ENCODE measurements at regions not wholly inside any gene's neighbourhood (a gene's known extent, or its start where the extent isn't known, plus 50 kb on each side); places are given as distances from the start of the nearest gene placed in this dataset.
"Not testable (repeated sequence)": the region's sequence is repeated elsewhere in the genome, so short reads cannot be mapped to it uniquely, and the experiment has no call there.

DNA sequence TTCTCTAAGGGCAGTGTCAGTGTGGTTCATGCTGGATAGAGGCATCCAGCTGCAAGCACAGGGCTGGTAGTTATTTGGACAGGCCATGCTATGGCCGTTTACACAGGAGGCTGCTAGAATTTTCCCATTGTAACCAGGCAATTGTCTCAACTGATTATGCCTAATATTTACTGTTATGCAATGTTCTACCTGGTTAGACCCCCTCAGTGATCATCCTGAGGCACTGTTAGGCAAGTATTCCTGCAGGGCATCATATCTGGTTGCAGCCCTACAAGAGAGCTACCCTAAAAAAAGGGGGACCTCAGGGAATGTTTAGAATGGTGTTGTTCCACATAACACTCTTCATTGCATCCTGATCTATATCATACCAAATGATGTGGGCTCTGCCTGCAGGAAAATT lies 1124.6 kb downstream of the JRKL start:
- in situ Hi-C loops (cut with MboI; ENCODE audit: low pct_unique_long_range_greater_than_20kb, low sequenced_read_pairs) = no loop called here

DNA sequence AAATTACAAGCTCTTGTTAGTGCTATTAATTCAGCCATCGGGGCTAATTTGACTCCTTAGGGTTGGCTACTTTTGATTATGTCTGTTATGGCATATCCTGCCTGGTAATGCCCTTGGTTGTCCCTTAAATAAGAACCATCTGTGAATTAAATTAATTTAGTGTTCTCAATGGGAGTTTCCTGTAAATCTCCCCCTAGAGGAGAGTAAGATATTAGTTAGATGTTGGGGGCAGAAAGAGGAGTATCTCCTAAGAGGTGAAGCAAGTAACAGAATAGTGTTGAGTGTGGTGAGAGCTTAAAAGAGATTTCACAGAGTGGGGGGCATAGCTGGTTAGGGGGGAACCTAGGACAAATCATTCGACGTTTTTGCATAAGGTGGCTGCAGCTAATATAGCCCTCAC lies 1126.9 kb downstream of the JRKL start:
- in situ Hi-C loops (cut with MboI; ENCODE audit: low pct_unique_long_range_greater_than_20kb, low sequenced_read_pairs) = no loop called here
- no peak for DNase-seq

More for the DNA sequence above, 1124.6 kb downstream of the JRKL start:
- DNase-seq = no peak

DNA sequence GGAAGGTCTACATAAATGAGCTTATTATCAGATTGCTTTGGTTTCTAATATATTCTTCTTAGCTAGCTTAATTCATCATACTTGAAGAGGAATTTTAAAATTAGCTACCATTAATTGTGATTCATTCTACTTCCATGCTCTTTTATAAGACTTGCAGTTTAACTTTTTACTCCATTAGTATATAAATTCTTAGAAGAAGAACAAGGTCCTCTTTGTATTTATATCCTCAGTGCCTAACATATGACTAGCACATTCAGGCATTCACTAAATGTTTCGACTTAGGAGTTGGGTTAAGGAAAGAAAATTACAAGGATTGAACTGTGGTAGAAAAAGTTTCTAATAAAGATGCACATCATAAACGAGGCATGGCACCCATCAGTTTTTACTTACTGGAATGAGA lies 1135.5 kb downstream of the JRKL start:
- no peak for DNase-seq
- in situ Hi-C loops (cut with MboI; ENCODE audit: low pct_unique_long_range_greater_than_20kb, low sequenced_read_pairs) = no loop called here

DNA sequence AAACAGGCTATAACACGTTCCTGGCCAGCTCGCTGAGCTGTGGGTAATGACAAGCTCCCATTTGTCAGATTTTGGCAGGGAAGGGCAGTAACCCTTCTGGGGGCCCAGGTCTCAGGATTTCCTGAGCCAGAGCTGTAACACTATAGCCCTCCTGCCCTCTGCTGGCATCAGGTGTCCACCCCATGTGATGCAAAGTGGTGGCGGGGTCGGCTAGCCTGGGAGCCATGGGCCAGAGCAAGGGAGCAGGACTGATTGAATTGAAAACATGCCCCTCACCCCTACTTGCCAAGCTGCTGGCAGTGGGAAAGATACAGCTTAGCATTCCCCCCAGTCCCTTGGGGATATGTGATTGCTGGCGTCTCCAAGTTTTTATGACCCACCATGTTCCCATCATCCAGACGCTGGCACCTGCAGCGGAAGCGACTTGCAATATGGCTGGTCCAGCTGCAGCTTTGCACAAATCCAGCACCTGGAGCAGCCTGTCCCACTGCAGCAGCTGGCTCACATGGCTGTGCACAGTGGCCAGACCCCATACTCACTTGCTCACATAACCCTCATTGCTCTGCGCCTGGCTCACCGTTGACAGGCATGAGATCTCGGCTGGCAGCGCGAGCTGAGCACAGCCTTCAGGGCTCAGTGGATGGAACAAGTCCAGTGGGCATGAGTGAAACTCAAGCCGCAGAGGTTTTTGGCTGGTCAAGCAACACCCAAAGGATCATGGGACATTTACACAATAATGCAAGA lies 1147.8 kb downstream of the JRKL start:
- DNase-seq = no peak
- in situ Hi-C loops (cut with MboI; ENCODE audit: low pct_unique_long_range_greater_than_20kb, low sequenced_read_pairs) = no loop called here

DNA sequence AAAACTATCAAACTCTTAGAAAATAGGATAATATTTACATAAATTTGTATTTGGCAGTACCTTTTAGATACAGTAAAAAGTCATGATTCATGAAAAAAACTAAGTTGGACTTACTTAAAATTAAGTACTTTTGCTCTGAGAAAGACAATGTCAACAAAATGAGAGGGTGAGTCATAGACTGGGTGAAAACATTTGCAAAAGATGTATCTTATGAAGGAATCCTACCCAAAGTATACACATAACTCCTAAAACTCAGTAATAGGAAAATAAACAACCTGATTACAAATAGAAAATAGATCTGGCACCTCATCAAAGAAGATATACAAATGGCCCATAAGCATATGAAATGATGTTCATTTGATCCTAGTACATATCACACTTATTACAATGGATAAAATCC lies 1154.6 kb downstream of the JRKL start:
- in situ Hi-C loops (cut with MboI; ENCODE audit: low pct_unique_long_range_greater_than_20kb, low sequenced_read_pairs) = no loop called here
- DNase-seq = no peak

DNA sequence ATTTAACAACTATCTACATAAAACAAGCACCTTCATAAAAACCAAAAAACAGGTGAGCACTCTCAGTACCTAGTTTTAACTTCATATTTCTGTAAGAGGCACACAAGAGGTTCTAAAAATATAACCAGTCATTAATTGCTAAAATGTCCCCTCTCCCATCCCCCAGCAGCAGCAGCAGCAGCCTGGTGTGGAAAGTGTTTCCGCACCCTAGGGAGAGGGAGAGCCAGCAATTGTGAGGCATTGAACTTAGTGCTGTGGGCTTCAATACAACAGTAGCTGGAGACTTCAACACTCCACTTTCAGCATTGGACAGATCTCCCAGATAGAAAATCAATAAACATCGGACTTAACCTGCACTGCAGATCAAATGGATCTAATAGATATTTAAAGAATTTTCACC lies 1158.5 kb downstream of the JRKL start:
- no peak for DNase-seq
- in situ Hi-C loops (cut with MboI; ENCODE audit: low pct_unique_long_range_greater_than_20kb, low sequenced_read_pairs) = no loop called here

DNA sequence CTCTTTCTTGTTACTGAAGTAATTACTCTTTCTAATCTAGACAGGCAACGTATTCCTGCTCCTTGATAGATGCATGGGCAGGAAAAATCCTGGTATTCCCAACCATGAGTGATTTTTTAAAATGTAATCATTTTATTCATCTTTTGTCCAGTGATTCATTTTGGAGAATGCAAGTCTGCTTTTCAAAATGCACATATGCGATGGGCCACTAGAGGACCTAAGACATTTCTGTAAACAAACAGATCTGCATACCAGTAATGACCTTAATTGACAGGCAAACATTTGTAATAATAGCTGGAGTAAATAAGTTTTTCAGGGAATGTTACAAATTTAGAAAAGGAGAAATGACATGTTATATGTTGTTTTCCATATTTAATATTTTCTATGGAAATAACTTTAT lies 1167.6 kb downstream of the JRKL start:
- in situ Hi-C loops (cut with MboI; ENCODE audit: low pct_unique_long_range_greater_than_20kb, low sequenced_read_pairs) = no loop called here

DNA sequence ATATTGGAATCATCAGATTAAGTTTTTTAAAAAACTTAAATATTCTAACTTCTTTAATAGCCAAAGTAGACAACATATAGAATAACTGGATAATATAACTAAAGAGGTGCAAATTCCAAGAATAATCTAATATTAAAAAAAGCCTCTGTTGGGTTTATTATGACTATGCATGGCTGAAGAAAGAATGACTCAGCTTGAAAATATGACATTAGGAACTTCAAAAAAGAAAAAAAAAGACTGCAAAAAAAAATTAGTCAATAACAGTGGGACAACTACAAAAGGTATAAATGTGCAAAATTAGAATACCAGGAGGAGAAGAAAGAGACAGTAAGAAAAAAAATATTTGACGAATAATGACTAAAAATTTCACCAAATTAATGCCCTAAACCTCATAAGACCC lies 1178.0 kb downstream of the JRKL start:
- in situ Hi-C loops (cut with MboI; ENCODE audit: low pct_unique_long_range_greater_than_20kb, low sequenced_read_pairs) = no loop called here
- no peak for DNase-seq

More for the DNA sequence above, 1167.6 kb downstream of the JRKL start:
- DNase-seq = no peak

DNA sequence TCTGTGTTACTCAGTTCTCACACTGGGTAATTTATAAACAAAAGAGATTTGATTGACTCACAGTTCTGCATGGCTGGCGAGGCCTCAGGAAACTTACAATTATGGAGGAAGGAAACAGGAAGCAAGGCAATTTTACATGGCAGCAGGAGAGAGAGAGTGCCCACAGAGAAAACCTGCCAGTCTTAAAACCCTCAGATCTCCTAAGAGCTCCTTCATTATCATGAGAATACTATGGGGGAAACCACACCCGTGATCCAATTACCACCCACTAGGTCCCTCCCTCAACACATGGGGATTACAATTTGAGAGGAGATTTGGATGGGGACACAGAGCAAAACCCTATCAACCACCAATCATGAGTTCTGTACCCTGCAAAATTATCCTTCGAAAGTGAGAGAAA lies 1180.8 kb downstream of the JRKL start:
- in situ Hi-C loops (cut with MboI; ENCODE audit: low pct_unique_long_range_greater_than_20kb, low sequenced_read_pairs) = no loop called here

DNA sequence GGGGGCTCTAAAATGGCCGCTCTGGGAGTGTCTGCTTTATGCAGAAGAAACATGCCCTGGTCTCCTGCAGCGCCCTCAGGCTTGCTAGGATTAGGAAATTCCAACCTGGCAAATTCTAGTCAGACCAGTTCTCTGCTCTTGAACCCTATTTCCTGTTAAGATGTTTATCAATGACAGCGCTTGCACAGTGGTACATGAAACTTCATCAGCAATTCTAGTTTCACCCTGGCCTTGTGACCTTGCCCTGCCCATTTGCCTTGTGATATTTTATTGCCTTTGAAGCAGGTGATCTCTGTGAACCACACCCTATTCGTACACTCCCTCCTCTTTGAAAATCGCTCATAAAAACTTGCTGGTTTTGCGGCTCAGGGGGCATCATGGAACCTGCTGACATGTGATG lies 1184.0 kb downstream of the JRKL start:
- in situ Hi-C loops (cut with MboI; ENCODE audit: low pct_unique_long_range_greater_than_20kb, low sequenced_read_pairs); DNase-seq: not testable (repeated sequence)

More for the DNA sequence above, 1180.8 kb downstream of the JRKL start:
- DNase-seq = peak; percentile 14

DNA sequence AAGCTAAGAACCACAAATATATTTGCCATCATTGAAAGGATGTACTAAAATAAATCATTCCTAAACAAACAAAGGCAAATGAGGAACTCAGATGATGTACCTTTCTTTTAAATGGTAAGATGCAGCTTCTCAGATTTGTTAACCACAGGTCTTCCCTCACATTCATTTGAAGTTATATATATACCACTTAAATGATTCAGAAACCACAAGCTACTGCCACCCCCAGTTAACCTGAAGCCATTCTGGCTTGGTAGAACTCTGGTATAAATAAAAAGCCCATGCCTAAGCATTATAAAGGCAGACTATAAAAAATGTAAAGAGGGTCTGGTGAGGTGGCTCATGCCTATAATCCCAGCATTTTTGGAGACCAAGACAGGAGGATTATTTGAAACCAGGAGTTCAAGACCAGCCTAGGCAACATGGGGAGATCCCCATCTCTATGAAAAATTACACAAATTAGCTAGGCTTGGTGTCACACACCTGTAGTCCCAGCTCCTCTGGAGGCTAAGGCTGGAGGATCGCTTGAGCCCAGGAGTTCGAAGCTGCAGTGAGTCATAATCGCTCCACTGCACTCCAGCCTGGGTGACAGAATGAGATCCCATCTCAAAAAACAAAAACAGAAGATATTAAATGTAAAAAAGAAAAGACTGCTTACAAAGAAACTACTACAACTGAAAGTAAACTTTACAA lies 1185.3 kb downstream of the JRKL start:
- in situ Hi-C loops (cut with MboI; ENCODE audit: low pct_unique_long_range_greater_than_20kb, low sequenced_read_pairs) = no loop called here
- no peak for DNase-seq

DNA sequence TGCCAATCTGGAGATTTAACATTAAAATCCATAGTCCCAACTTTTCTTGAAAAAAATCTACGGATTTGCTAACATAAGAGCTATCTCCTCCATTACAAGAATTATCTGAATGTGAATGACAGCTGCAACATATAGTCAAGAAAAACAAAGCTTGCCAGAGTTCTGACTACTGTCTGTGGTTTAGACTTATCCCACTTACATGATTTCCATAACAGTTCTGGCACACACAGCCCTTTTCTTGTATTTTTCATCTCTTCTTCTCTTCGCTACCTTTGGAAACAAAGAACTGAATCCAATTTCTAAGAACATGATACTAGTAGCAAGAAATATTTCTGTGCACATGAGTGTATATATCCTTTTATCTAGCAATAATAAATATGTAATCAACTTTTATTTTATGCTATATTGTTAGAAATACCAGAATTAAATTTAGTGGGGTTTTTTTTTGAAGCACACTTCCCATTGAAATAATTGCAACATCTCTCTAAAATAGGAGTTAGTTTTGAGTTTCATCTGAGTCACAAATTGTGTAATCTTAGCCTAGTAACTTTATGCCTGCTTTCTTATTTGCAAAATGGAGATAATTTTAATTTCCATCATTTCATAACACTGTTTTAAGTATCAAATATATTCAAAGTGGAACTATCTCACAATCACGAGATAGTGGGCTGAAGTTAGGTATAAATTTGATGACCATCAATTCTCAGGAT lies 1217.6 kb downstream of the JRKL start:
- no peak for DNase-seq
- in situ Hi-C loops (cut with MboI; ENCODE audit: low pct_unique_long_range_greater_than_20kb, low sequenced_read_pairs) = no loop called here

DNA sequence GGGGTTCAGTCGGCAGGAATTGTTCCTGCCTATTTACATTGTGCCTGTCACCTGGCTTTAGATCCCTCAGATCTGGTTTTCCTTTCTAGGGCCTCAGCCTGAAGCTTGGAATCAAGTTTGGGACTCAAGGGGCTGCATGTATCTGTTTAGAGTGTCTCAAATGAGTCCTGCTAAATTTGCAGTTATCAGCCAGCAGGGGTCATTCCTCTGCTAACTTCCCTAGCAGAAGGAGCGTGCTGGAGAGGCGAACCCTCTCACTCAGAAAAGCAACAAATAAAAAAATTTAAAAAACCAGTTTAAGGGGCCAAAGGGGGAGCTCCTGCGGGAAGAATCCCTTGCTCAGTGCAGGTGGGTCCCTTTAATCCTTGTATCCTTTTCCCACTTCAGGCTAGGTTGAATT lies 1220.2 kb downstream of the JRKL start:
- DNase-seq = peak; percentile 8
- in situ Hi-C loops (cut with MboI; ENCODE audit: low pct_unique_long_range_greater_than_20kb, low sequenced_read_pairs) = no loop called here

DNA sequence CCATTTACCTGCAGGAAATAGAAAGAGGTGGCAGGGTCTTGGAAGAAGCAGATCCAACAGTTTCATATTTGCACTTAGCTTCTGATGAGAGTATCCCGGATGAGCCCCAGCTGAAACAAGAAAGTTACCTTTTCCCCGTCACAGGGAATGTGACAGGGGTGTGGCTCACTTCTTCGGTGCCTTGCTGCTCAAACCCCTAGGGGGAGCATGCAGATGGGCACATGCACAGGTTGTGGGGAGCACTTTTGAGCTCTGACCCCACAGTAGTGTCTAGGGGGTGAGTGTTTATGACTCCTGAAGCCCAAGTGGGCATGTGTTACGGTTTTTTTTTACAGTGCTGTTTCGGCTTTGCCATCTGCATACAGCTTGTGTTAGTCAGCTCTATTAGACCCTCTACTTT lies 1221.0 kb downstream of the JRKL start:
- in situ Hi-C loops (cut with MboI; ENCODE audit: low pct_unique_long_range_greater_than_20kb, low sequenced_read_pairs) = no loop called here
- no peak for DNase-seq

DNA sequence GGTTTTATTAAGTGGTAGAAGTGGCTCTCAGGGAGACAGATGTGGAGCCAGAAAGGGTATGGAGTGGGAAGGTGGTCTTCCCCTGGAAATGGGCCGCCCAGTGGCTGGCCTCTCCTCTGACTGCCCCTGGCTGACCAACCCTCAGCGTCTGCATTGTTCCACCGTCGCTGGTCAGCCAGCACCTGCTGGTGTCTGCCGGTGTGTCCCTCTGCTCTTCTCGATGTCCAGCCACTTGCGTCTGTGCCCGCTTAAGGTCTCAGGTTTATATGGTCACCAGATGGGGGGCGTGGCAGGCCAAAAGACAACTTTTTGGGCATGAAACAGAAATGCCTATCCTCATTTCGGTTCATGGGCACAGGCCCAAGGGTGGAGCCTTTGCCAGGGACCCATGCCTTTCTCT lies 1221.5 kb downstream of the JRKL start:
- in situ Hi-C loops (cut with MboI; ENCODE audit: low pct_unique_long_range_greater_than_20kb, low sequenced_read_pairs) = no loop called here
- DNase-seq = no peak

DNA sequence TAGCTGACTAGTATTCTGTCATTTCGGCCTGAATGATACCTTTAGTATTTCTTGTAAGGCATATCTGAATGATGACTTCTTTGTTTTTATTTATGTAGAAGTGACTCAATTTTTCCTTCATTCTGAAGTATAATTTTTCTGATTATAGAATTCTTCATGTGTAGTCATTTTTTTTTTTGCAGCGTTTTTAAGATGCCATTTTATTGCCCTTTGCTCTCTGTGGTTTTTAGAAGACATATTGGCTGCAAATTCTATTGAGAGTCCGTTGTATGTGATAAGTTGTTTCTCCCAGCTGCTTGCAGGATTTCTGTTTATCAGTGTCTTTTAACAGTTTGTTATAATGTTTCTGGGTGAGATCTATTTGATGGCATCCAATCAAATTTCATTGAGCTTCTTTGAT lies 1224.8 kb downstream of the JRKL start:
- no peak for DNase-seq
- in situ Hi-C loops (cut with MboI; ENCODE audit: low pct_unique_long_range_greater_than_20kb, low sequenced_read_pairs) = no loop called here

DNA sequence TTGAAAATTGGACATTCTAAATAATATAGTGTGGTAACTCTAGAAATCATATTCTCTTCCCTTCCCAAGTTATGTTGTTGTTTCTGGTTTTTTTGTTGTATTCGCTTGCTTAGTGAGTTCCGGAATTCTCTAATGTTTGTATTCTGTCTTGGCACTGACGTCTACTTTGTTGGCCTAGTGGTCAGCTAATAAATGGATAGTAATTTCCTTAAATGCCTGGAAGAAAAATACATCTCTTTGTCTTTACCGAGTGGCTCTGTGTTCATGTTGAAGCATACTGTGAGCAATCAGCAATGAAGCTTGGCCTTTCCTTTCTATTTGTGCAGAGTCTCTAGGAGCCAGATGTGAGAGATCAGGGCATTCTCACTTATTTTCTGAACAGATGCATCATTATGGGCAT lies 1225.7 kb downstream of the JRKL start:
- in situ Hi-C loops (cut with MboI; ENCODE audit: low pct_unique_long_range_greater_than_20kb, low sequenced_read_pairs) = no loop called here
- no peak for DNase-seq

DNA sequence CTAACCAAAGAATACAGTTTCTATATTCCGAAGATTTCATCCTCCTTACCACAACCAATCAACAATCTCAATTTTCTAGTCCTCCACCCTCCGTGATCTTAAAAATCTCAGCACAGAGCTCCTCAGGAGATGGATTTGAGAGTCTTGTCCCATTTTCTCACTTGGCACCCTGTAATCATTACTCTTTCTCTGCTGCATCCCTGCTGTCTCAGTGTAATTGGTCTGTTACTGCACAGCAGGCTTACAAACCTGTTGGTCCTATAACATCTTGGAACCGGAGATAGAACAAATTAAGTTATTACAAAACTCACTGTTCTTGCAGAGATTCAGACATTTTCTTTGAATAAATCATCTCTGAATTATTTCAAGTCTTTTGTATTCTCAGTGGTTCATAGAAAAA lies 1227.2 kb downstream of the JRKL start:
- DNase-seq = no peak
- in situ Hi-C loops (cut with MboI; ENCODE audit: low pct_unique_long_range_greater_than_20kb, low sequenced_read_pairs) = no loop called here

DNA sequence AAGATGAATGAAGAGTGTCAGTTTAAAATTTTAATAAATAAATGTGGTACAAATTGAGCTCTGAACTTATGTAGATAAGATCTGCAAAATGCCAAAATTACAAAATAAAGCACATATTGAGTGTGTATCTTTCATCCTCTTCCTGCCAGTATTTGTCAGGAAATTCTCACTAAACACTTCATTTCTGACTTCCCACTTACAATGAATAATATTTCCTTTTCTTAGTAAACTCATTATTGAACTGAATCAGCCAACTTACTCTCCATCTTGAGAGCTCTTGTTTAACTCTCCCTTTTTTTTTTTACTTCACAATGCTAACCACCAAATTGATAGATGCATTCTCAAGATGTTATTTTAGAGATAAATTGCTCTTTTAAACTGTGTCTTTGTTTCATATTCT lies 1230.2 kb downstream of the JRKL start:
- in situ Hi-C loops (cut with MboI; ENCODE audit: low pct_unique_long_range_greater_than_20kb, low sequenced_read_pairs) = no loop called here
- DNase-seq = no peak

DNA sequence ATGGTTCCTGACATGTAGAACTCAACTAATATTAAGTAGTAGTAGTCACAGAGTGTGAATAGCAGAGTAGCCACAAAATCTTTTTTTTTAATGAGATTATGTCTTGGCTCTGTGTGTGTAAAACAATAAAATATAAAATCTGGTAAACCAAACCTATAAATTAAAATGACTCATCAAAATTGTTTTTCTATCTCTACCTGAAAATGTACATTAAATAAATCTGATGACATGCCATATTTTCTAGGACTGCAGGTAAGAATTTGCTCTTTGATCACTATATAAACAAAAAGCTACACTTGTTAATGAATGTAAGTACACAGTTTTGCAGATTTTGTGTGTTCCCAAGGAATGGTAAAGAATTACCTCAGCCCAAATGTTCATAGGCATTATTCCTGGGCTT lies 1231.5 kb downstream of the JRKL start:
- in situ Hi-C loops (cut with MboI; ENCODE audit: low pct_unique_long_range_greater_than_20kb, low sequenced_read_pairs) = no loop called here

More for the DNA sequence above, 1231.5 kb downstream of the JRKL start:
- no peak for DNase-seq

Data from KBM-7 (cell line).